K562 (cell line): ENCODE measurements at regions not wholly inside any gene's neighbourhood (a gene's known extent, or its start where the extent isn't known, plus 50 kb on each side); places are given as distances from the start of the nearest gene placed in this dataset.

ENCODE experiments used
- ATAC-seq: fragments of 200-7000 bp; cut with Tn5 transposase; 3 replicates; pipeline ENCODE4 v1.9.1; 2020; ENCODE audit warnings: moderate library complexity
- BruUV-seq: library from RNA; stranded (reverse); fragments of 400-500 nt; replicated peaks from 2 replicates; lab custom pipeline; 2021; lab: Mats Ljungman, UMichigan
- CTCF ChIA-PET: fragments of 300-600 bp; formaldehyde crosslinking; extraction: SDS; loops from one replicate; lab custom pipeline; 2021; ENCODE audit warnings: low intra/inter-chr PET ratio; lab: Yijun Ruan, JAX
- POLR2A ChIA-PET: fragments of 300-600, 350-650 bp; sonication (Branson Sonifier 250); formaldehyde crosslinking; extraction: SDS; loops from one replicate; lab custom pipeline; 2021; ENCODE audit warnings: antibody characterized with exemption, inconsistent platforms; lab: Yijun Ruan, JAX
- DNase-seq, 4 experiments: peaks; one replicate each; pipeline versions ENCODE4 v3.0.0 to v3.0.0-alpha.2; 2011 to 2018; ENCODE audit warnings: low spot score in 3 of 4, mixed read lengths in 3 of 4; ENCODE audit errors: extremely low read depth in 1 of 4
- FAIRE-seq: peaks from 2 replicates; lab custom pipeline; 2011; peaks lifted over from hg19 to GRCh38; lab: Jason Lieb, UNC
- H2AFZ ChIP-seq: 2 replicates; pipeline ENCODE4 v1.6.0; 2011; ENCODE audit warnings: low read depth, low read length, control low read depth, inconsistent platforms
- H3K27ac ChIP-seq: fragments of 200-600 bp; 3 replicates; pipeline ENCODE4 v1.8.0; 2011; ENCODE audit warnings: low read depth, mild to moderate bottlenecking, control low read depth, inconsistent platforms, low read length, moderate library complexity, mixed read lengths; ENCODE audit errors: extremely low read depth
- H3K27me3 ChIP-seq, 2 experiments: fragments of 300-600 bp in 1 of 2; 2 replicates in 1 of 2; 3 replicates in 1 of 2; pipeline versions ENCODE4 v1.6.0 to v1.8.0; 2011; ENCODE audit warnings: inconsistent platforms in 2 of 2, low read length in 2 of 2, mild to moderate bottlenecking in 1 of 2, mixed read lengths in 1 of 2, moderate library complexity in 1 of 2; ENCODE audit not compliant: control insufficient read depth in 2 of 2, insufficient read depth in 2 of 2
- H3K36me3 ChIP-seq: fragments of 300-600 bp; 3 replicates; pipeline ENCODE4 v1.8.0; 2011; ENCODE audit warnings: mild to moderate bottlenecking, low read length, inconsistent platforms; ENCODE audit not compliant: control insufficient read depth, insufficient read depth
- H3K4me1 ChIP-seq, 2 experiments: fragments of 200-600 bp in 1 of 2; replicated peaks in 1 of 2; 2 replicates in 1 of 2; 3 replicates in 1 of 2; pipeline versions ENCODE4 v1.5.1 to v1.8.0; 2011; ENCODE audit warnings: inconsistent platforms in 2 of 2, low read length in 2 of 2, mild to moderate bottlenecking in 1 of 2, mixed read lengths in 1 of 2, moderate library complexity in 1 of 2; ENCODE audit not compliant: control insufficient read depth in 2 of 2, insufficient read depth in 2 of 2
- H3K4me2 ChIP-seq: 2 replicates; pipeline ENCODE4 v1.6.1; 2011; ENCODE audit warnings: low read length, control low read depth, inconsistent platforms, mixed read lengths; ENCODE audit not compliant: insufficient read depth
- H3K4me3 ChIP-seq: fragments of 200-600 bp; sonication (generic), shearing (Covaris generic); 2 replicates; pipeline ENCODE4 v1.5.1; 2016; ENCODE audit warnings: control low read depth, inconsistent platforms
- H3K79me2 ChIP-seq: fragments of 200-600 bp; 3 replicates; pipeline ENCODE4 v1.8.0; 2011; ENCODE audit warnings: low read length, inconsistent platforms; ENCODE audit not compliant: control insufficient read depth, insufficient read depth
- H3K9ac ChIP-seq, 2 experiments: 2 replicates each; pipeline versions ENCODE4 v1.6.0 to v1.6.1; 2011; ENCODE audit warnings: low read depth in 2 of 2, low read length in 2 of 2, control low read depth in 1 of 2, inconsistent platforms in 1 of 2, mild to moderate bottlenecking in 1 of 2, mixed read lengths in 1 of 2; ENCODE audit not compliant: insufficient read depth in 1 of 2
- H3K9me1 ChIP-seq: one replicate; pipeline ENCODE4 v1.6.0; 2011; ENCODE audit warnings: inconsistent platforms, mild to moderate bottlenecking, low read length, moderate library complexity; ENCODE audit not compliant: control insufficient read depth, insufficient read depth
- H3K9me3 ChIP-seq: replicated peaks from 2 replicates; pipeline ENCODE4 v1.5.1; 2011; ENCODE audit warnings: low read depth, low read length, inconsistent platforms; ENCODE audit not compliant: control insufficient read depth, insufficient read depth
- H4K20me1 ChIP-seq: replicated peaks from 2 replicates; pipeline ENCODE4 v1.6.1; 2011; ENCODE audit warnings: low read length, inconsistent platforms, mixed read lengths; ENCODE audit not compliant: control insufficient read depth, insufficient read depth
- ELF1 ChIP-seq: fragments of 200-800 bp; sonication (Bioruptor generic); IDR thresholded peaks from 2 replicates; pipeline ENCODE4 v1.6.1; 2016; ENCODE audit warnings: missing genetic modification characterization, missing compliant biosample characterization
- ZNF263 ChIP-seq: sonication (generic); formaldehyde crosslinking; IDR thresholded peaks from 2 replicates; pipeline ENCODE4 v1.8.0; 2022; ENCODE audit warnings: mild to moderate bottlenecking, missing genetic modification reagents, borderline replicate concordance
- ZNF277 ChIP-seq: fragments of 250-450 bp; sonication (Bioruptor Pico); IDR thresholded peaks from 2 replicates; pipeline ENCODE4 v1.8.0; 2022; ENCODE audit warnings: inconsistent platforms, mild to moderate bottlenecking, moderate library complexity, borderline replicate concordance
- ZNF311 ChIP-seq: fragments of 250-450 bp; sonication (Bioruptor Pico); IDR thresholded peaks from 2 replicates; pipeline ENCODE4 v1.4.0; 2020; ENCODE audit warnings: mild to moderate bottlenecking, moderate library complexity
- ZNF354B ChIP-seq: fragments of 250-450 bp; sonication (Bioruptor Pico); IDR thresholded peaks from 2 replicates; pipeline ENCODE4 v1.4.0; 2020
- ZNF655 ChIP-seq: fragments of 250-450 bp; sonication (Bioruptor Pico); IDR thresholded peaks from 2 replicates; pipeline ENCODE4 v1.5.0; 2021
- WGBS: fragments of 100-300 bp; shearing (Covaris generic); methylation state at CpG from one replicate; pipeline ENCODE4 v1.1.6; 2016; ENCODE audit warnings: low coverage, mixed read lengths; ENCODE audit not compliant: insufficient coverage; ENCODE audit errors: missing lambda C conversion rate; 5-methylcytosine and 5-hydroxymethylcytosine counted together
- in situ Hi-C: fragments of 300-500 bp; cut with MboI; formaldehyde crosslinking; loops from 4 replicates; pipeline ENCODE4 v1.15.0; 2018; ENCODE audit warnings: inconsistent platforms, mixed read lengths
- intact Hi-C: fragments of 100-400 bp; cut with micrococcal nuclease; formaldehyde crosslinking; loops from 2 replicates; pipeline ENCODE4 v1.14.2; 2022

GRCh38 chr10:15448598-15448997 lies 77.5 kb upstream of the FAM171A1 start:
- Histone ChIP-seq H3K9me3 (no peaks in the 10 kb centered on the region), H3K79me2 (no peaks in the 10 kb centered on the region), H4K20me1 (no peaks in the 10 kb centered on the region), H3K4me1 (peaks cover 15 to 56% of the 10 kb centered on the region in 2 experiments), H3K9ac (no peak overlapping the region; a peak in 1 of 4 replicates), H3K4me2 (no peak overlapping the region), H3K27me3 (no peaks in the 10 kb centered on the region), H3K9me1 (no peaks in the 10 kb centered on the region), H2AFZ (no peak overlapping the region), H3K27ac (no peak overlapping the region), H3K36me3 (no peaks in the 10 kb centered on the region), H3K4me3 (no peak overlapping the region)
- intact Hi-C loops, result no loop called here
- FAIRE-seq (no peak), DNase-seq (no peak), ATAC-seq (no peak)
- in situ Hi-C loops, result loop anchor here (25.0 kb wide), 1 partner anchor 1339 kb away; no protein-coding TSS in a partner anchor
- TF ChIP-seq ZNF311 (CRISPR knock-in tag), result peak; percentile 72
- TF ChIP-seq ZNF277 (CRISPR knock-in tag), result no peak
- CTCF ChIA-PET, result no interaction called here
- WGBS, result 80% methylated on average over 9 of the region's 9 CpGs
- POLR2A ChIA-PET, result interaction anchor here (0.9 to 2.3 kb wide), 2 partner anchors 8 to 9 kb away, joined by 3 to 14 read pairs; no protein-coding TSS in a partner anchor
- no TSS peak for BruUV-seq

- Histone ChIP-seq H3K27ac (no peak overlapping the region), H3K9ac (no peak overlapping the region), H3K27me3 (no peaks in the 10 kb centered on the region), H3K4me1 (peaks cover 24 to 35% of the 10 kb centered on the region in 2 experiments), H3K9me1 (no peaks in the 10 kb centered on the region), H3K4me2 (peak overlapping the region; percentile 32), H3K79me2 (peaks cover 5% of the 10 kb centered on the region; the same call in 1 of the 3 replicates), H3K9me3 (no peaks in the 10 kb centered on the region), H2AFZ (peak overlapping the region; percentile 10), H3K4me3 (no peak overlapping the region), H3K36me3 (no peaks in the 10 kb centered on the region), H4K20me1 (no peaks in the 10 kb centered on the region)
- DNase-seq (no peak), ATAC-seq (no peak), FAIRE-seq (no peak)
- intact Hi-C loops (no loop called here), in situ Hi-C loops (loop anchor here (25.0 kb wide), 1 partner anchor 1342 kb away; no protein-coding TSS in a partner anchor)
- ChIA-PET POLR2A (no interaction called here), CTCF (no interaction called here)
- WGBS, result 38% methylated on average over 1 of the region's 1 CpG
- TF ChIP-seq ZNF263 (CRISPR knock-in tag) (no peak), ZNF311 (CRISPR knock-in tag) (peak; percentile 75), ELF1 (no peak), ZNF354B (no peak), ZNF655 (CRISPR knock-in tag) (no peak)
- no TSS peak for BruUV-seq
These were observed 73.9 kb upstream of the FAM171A1 start for GRCh38 chr10:15445006-15445390.
